HG03045 (cell line): ENCODE measurements at regions not wholly inside any gene's neighbourhood (a gene's known extent, or its start where the extent isn't known, plus 50 kb on each side); places are given as distances from the start of the nearest gene placed in this dataset.
A peak's percentile ranks its signal among the peaks of the same experiment; 100 is the strongest.
"Not testable (repeated sequence)": the region's sequence is repeated elsewhere in the genome, so short reads cannot be mapped to it uniquely, and the experiment has no call there.

Source experiments
- ATAC-seq: cut with Tn5 transposase; IDR thresholded peaks from one replicate; pipeline ENCODE4 v1.9.1; 2021; ENCODE audit warnings: mild to moderate bottlenecking, moderate library complexity; ENCODE audit not compliant: unreplicated experiment

DNA sequence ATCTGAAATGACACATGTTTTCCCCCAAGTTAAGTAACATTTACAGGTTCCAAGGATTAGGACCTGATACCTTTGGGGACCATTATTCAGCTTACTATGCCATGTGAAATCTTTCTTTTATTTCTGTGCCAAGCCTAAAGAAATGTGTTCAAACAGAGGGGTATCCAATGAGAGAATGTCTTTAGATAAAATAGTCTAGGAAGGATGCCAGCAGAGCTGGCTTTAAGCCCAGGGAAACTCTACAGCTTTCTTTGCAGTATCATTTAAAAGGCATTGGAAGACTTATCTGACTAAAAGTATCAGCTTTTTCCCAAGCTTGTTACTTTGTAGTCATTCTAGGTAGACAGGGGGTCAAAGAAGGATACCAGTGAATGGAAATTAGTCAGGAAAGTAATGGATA, 860.4 kb downstream of the PLA2G4A start:
- ATAC-seq, result no peak

DNA sequence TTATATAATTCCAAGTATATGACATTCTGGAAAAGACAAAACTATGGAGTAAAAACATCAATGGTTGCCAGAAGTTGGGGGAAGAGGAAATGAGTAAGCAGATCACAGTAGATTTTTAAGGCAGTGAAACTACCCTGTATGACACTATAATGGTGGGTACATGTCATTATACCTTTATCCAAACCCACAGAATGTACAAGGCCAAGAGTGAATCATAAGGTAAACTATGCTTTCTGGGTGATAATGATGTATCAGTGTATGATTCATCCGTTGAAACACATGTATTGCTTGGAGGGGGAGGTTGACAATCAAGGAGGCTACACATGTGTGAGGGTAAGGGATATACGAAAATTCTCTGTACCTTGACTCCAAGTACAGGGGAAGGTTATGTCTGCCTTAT, 862.7 kb downstream of the PLA2G4A start:
- ATAC-seq, result no peak

GRCh38 chr1:187692799-187693198, 864.0 kb downstream of the PLA2G4A start:
- no peak for ATAC-seq

GRCh38 chr1:187696073-187696472, 867.3 kb downstream of the PLA2G4A start:
- no peak for ATAC-seq

GRCh38 chr1:187703138-187704130, 874.7 kb downstream of the PLA2G4A start:
- ATAC-seq, result not testable (repeated sequence)

- no peak for ATAC-seq
Measured at GRCh38 chr1:187714470-187714869, 885.7 kb downstream of the PLA2G4A start.

- no peak for ATAC-seq
Measured at GRCh38 chr1:187715483-187715882, 886.7 kb downstream of the PLA2G4A start.

DNA sequence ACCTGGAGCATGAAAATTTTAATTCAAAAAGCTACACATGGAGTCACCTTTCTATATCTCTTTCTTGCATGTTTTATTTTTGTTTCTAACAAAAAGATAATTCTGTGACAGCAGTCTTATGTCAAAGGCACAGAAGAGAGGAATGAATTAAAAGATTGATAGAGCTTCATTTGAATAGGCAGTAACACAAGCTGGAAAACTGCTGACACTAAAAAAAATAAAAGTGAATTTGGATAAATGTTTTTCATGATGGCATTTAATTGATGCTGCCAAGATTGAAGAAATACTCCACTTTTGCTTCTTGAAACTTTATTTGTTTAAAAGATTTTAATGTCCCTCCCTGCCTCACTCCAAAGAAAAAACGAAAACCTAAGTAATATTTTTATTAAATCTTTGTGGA, 887.4 kb downstream of the PLA2G4A start:
- ATAC-seq, result no peak

DNA sequence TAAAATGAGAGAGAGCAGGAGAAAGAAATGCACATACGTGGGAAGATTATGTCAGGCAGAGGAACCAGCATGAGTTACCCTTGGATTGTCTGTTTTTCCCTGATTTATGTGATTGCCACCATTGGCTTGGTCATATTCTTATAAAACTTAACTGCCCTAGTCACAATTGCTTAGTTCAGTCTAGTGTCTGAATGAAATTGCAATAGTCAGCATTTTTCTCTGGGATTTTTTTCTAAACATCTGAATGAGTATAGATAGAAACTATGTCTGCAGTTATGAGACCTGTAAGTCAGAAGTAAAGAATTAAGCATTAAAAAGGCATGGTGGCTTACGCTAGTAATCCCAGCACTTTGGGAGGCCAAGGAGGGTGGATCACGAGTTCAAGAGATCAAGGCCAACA, 889.8 kb downstream of the PLA2G4A start:
- no peak for ATAC-seq

DNA sequence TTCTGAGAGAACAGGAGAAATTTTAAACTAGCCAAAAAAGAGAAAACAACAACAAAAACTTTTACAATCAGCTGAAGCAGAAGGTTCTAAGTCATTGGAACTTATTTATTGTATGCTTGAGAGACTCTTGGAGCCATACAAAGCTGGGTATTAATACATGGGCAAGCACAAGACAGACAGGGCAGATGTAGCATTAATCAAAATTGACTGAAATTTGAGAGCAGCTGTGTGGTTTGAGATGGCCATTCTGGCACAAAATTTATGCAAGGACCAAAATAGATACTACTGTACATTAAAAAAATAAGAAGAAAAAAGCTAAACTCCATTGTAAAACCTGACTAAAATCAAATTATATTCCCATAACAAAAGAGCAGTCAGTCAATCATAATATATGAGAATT, 892.5 kb downstream of the PLA2G4A start:
- no peak for ATAC-seq

- ATAC-seq, result no peak
Measured at GRCh38 chr1:187725216-187725615, 896.5 kb downstream of the PLA2G4A start.

- no peak for ATAC-seq
Measured at GRCh38 chr1:187733232-187733631, 904.5 kb downstream of the PLA2G4A start.

- no peak for ATAC-seq
Measured at GRCh38 chr1:187734427-187734826, 905.7 kb downstream of the PLA2G4A start.

DNA sequence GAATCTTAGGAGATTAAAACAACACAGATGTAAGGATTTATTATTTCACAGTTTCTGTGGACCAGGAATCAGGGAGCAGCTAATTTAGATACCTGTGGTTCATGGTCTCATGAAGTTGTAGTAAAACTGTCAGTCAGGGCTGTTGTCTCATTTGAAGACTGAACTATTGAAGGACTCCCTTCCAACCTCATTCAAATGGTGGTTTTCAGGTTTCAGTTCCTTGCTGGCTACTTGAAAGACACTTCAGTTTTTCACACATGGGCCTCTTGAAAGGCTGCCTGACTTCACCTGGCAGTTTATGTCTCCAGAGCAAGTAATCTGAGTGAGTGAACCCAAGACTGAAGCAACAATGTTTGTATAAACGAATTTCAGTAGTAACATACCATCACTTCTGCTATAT, 915.9 kb downstream of the PLA2G4A start:
- ATAC-seq, result peak; percentile 85

DNA sequence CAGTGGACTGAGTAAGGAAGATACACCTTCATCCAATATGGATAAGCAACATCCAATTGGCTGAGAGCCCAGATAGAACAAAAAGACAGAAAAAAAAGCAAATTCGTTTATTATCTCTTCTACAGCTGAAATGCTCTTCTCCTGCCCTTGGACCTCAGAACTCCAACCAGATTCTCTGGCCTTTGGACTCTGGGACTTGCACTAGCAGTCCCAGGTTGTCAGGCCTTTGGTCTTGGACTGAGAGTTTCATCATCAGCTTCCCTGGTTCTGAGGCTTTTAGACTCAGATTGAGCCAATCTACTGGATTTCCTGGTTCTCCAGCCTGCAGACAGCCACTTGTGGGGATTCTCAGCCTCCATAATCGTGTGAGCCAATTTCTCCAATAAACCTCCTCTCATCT, 926.8 kb downstream of the PLA2G4A start:
- no peak for ATAC-seq

DNA sequence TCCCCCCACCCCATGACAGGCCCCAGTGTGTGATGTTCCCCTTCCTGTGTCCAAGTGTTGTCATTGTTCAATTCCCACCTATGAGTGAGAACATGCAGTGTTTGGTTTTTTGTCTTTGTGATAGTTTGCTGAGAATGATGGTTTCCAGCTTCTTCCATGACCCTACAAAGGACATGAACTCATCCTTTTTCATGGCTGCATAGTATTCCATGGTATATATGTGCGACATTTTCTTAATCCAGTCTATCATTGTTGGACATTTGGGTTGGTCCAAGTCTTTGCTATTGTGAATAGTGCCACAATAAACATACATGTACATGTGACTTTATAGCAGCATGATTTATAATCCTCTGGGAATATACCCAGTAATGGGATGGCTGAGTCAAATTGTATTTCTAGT, 927.9 kb downstream of the PLA2G4A start:
- not testable (repeated sequence) for ATAC-seq

GRCh38 chr1:187759825-187760333, 931.1 kb downstream of the PLA2G4A start:
- ATAC-seq, result no peak

DNA sequence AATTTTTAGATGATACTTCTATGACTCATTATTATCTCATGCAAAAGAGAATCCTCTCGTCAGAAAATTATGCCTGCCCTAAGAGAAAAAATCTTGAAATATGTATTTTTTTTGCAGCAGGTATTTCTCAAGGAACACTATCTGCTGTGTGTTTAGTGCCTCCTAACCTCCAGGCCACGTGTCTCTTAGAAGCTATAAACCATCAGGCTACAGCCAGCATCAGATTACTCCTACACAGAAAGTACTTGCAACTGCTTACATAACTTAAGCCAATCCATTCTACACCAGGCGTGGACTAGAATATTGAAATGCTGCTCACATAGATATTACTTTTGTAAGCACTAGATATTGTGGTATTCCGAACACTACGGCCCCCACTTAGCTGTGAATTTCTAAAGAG, 933.4 kb downstream of the PLA2G4A start:
- ATAC-seq, result no peak

DNA sequence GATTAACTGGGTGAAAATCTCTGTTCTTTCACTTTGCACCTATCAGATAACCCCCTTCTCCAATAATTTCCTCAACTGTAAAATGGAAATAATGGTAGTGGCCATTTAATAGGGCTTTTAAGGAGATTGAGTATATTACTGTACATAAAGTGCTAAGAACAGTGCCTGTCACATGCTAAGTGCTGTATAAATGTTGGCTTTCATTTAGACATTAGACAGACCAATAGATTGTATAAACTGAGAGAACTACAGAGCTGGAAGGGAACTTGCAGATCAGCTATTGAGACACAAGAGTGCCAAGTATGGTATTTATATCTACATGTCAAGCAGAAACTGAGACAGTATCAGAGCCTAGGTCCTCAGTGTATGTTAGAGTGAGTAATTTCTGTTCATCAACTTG, 934.7 kb downstream of the PLA2G4A start:
- no peak for ATAC-seq

DNA sequence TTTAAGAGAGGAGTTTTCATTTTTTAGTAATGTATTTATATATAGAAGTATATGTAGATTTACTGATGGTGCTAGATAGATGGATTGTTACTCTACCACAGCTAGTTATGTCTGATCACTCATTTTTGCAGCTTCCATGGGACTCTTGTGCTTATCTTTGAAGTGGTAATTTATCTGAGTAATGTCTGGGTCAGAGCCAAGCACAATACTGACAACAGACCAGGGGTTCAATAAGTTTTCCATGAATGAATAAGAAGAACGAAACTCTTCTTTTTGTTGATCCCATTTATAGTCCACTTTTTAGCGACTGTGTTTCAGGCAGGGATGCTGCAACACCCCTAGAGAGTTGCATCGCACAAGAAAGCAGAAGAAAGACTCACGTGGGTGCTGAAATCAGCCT, 935.2 kb downstream of the PLA2G4A start:
- ATAC-seq, result no peak

DNA sequence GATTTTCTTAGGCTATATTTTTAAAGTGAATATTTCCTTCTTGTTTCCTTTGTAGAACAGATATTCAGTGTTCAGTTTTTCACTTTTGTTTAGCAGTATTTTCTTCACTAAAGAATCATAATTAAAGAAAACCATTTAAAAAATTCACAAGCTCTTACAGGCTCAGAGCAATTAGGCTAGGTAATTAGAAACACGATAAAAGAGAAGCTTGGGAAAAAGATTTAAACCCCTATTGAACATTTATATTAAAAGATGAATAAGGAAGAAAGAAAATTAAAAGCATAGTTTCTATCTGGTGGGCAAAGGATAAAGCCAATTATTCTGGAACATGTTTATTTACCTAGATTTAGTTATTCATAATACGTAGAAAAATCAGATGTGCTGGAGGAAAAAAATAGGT, 942.6 kb downstream of the PLA2G4A start:
- no peak for ATAC-seq

DNA sequence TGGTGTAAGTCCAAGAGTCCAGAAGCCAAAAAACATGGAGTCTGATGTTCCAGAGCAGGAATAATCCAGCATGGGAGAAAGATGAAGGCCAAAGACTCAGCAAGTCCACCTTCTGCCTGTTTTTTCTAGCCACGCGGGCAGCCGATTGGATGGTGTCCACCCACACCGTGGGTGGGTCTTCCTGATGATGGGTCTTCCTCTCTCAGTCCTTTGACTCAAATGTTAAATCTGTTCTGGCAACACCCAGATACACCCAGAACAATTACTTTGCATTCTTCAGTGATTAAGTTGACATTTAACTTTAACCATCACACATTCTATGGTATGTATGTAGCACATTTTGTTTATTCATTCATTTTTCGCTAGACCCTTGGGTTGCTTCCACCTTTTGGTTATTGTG, 944.4 kb downstream of the PLA2G4A start:
- no peak for ATAC-seq
